Neural cell (in vitro differentiated cells): ENCODE measurements at regions not wholly inside any gene's neighbourhood (a gene's known extent, or its start where the extent isn't known, plus 50 kb on each side); places are given as distances from the start of the nearest gene placed in this dataset.

Experiments
- EP300 ChIP-seq: fragments of 450-650 bp; conservative IDR thresholded peaks from 2 replicates; pipeline ENCODE4 v1.6.1; 2014; ENCODE audit warnings: antibody characterized with exemption, mild to moderate bottlenecking, moderate library complexity; ENCODE audit not compliant: poor library complexity, severe bottlenecking
- EZH2 ChIP-seq: fragments of 200-600, 300-800 bp; shearing (Covaris generic), sonication (generic); IDR thresholded peaks from 2 replicates; pipeline ENCODE4 v1.6.1; 2014; ENCODE audit warnings: antibody characterized with exemption, low read length, borderline replicate concordance, mild to moderate bottlenecking; ENCODE audit not compliant: insufficient read depth, poor library complexity, severe bottlenecking
- MXI1 ChIP-seq: fragments of 450-650 bp; conservative IDR thresholded peaks from 2 replicates; pipeline ENCODE4 v1.6.1; 2014; ENCODE audit warnings: antibody characterized with exemption, mild to moderate bottlenecking; ENCODE audit not compliant: poor library complexity, severe bottlenecking
- POLR2AphosphoS5 ChIP-seq: IDR thresholded peaks from 2 replicates; pipeline ENCODE4 v1.6.1; 2012
- RAD21 ChIP-seq: fragments of 450-650 bp; conservative IDR thresholded peaks from 2 replicates; pipeline ENCODE4 v1.6.1; 2014; ENCODE audit warnings: antibody characterized with exemption, mild to moderate bottlenecking, moderate library complexity
- TF ChIP-seq, protein P1 (sequence below): fragments of 450-650 bp; IDR thresholded peaks from 2 replicates; pipeline ENCODE4 v1.5.1; 2014; ENCODE audit warnings: antibody characterized with exemption, mild to moderate bottlenecking, moderate library complexity; ENCODE audit not compliant: poor library complexity, severe bottlenecking

DNA sequence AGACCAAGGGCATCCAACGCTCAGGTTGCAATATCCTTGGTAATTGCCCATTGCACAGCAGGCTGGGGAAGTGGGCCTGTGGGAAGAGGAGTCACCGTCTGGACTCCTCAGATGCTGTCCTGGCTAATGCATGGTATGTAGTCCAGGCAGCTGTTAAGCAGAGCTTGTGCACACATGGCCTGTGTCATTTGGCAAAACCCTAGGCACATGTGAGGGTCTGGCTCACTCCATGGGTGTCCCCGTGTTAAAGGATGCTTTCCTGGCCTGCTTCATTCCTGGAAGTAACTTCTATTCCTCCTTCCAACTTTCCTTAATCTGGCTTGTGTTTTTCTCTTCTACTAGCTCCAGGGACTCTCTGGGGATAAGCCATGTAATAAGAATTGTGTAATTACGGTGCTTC lies 378.0 kb upstream of the CA10 start:
- TF ChIP-seq POLR2AphosphoS5, result no peak
- TF ChIP-seq, protein P1, sequence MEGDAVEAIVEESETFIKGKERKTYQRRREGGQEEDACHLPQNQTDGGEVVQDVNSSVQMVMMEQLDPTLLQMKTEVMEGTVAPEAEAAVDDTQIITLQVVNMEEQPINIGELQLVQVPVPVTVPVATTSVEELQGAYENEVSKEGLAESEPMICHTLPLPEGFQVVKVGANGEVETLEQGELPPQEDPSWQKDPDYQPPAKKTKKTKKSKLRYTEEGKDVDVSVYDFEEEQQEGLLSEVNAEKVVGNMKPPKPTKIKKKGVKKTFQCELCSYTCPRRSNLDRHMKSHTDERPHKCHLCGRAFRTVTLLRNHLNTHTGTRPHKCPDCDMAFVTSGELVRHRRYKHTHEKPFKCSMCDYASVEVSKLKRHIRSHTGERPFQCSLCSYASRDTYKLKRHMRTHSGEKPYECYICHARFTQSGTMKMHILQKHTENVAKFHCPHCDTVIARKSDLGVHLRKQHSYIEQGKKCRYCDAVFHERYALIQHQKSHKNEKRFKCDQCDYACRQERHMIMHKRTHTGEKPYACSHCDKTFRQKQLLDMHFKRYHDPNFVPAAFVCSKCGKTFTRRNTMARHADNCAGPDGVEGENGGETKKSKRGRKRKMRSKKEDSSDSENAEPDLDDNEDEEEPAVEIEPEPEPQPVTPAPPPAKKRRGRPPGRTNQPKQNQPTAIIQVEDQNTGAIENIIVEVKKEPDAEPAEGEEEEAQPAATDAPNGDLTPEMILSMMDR, result no peak
- TF ChIP-seq EZH2, result no peak
- no peak for TF ChIP-seq RAD21
- TF ChIP-seq MXI1, result no peak
- TF ChIP-seq EP300, result no peak
